GM18499 (cell line): ENCODE measurements at regions not wholly inside any gene's neighbourhood (a gene's known extent, or its start where the extent isn't known, plus 50 kb on each side); places are given as distances from the start of the nearest gene placed in this dataset.
"Not testable (repeated sequence)": the region's sequence is repeated elsewhere in the genome, so short reads cannot be mapped to it uniquely, and the experiment has no call there.

ENCODE experiments used
- ATAC-seq: cut with Tn5 transposase; IDR thresholded peaks from one replicate; pipeline ENCODE4 v1.9.1; 2021; ENCODE audit warnings: moderate number of reproducible peaks; ENCODE audit not compliant: insufficient read depth, unreplicated experiment

DNA sequence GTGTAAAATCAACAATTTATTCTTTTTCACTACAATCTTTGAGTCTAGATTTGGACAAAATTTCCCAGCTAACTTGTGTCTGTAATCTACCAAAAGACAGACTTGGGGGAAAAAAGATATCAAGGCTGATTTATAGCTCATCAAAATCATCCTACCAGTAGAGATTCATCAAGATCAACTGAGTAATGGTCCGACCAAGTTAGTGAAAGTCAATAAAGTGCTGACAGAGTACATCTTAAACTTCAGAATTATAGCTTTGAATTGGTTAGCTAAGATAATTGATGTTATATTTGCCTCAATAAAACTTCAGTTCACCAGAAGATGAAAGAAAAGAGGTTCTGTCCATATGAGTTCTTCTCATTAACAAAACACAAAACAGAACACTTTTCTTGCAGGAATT, 207.1 kb upstream of the KYNU start:
- ATAC-seq = no peak

GRCh38 chr2:142668420-142668819, 209.0 kb upstream of the KYNU start:
- ATAC-seq = no peak

- ATAC-seq = no peak
Measured at GRCh38 chr2:142665241-142665640, 212.2 kb upstream of the KYNU start.

GRCh38 chr2:142650601-142651000, 226.9 kb upstream of the KYNU start:
- no peak for ATAC-seq

- ATAC-seq = no peak
Measured at GRCh38 chr2:142649581-142649980, 227.9 kb upstream of the KYNU start.

DNA sequence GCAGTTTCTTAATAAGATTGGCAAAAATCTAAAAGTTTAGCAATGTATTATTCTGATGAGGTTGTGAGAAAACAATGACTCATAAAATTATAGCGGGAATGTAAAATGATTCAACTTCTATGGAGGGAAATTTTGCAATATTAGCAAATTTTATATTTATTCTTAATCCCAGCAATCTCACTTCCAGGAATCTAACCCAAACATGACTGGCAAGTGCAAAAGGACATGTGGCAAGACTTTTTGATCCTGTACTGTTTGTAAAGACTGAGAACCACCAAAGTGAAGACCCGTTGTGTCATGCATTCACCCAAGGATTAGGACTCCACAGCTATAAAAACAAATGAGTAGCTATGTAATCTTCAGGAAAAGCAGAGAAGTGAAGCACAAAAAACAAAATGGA, 234.8 kb upstream of the KYNU start:
- ATAC-seq = no peak

DNA sequence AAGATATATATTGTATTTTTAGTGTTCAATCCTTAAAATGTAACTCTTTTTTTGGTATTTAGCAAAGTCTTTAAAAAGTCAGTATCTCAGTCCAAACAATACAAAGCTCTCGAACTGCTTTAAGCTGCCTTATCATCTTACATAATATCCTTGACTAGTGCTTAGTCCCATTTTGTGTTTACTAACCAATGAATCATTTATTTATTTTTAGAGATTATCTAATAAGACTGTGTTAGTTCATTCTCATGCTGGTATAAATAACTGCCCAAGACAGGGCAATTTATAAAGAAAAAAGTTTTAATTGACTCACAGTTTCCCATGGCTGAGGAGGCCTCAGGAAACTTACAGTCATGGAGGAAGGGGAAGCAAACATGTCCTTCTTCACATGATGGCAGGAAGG, 248.3 kb upstream of the KYNU start:
- no peak for ATAC-seq

DNA sequence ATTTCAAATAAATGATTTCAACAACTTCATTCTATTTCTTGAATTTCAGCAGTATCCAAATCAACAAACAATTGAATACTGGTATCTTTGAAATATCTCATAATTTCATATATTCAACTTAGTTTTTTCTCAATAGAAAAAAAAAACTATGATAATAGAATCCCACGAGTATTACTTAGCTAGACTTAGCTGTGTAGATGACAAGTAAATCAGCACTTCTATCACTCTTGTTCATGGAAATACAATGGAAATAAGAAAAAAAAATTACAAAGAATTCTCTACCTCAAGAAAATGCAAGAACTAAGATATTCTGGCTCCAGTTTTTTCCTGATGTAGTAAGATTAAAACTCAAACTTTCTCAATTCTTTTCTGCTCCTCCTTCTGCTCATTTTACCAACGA, 256.2 kb upstream of the KYNU start:
- ATAC-seq = no peak

GRCh38 chr2:142617461-142617860, 260.0 kb upstream of the KYNU start:
- no peak for ATAC-seq

- ATAC-seq = no peak
Measured at GRCh38 chr2:142615876-142616275, 261.6 kb upstream of the KYNU start.

DNA sequence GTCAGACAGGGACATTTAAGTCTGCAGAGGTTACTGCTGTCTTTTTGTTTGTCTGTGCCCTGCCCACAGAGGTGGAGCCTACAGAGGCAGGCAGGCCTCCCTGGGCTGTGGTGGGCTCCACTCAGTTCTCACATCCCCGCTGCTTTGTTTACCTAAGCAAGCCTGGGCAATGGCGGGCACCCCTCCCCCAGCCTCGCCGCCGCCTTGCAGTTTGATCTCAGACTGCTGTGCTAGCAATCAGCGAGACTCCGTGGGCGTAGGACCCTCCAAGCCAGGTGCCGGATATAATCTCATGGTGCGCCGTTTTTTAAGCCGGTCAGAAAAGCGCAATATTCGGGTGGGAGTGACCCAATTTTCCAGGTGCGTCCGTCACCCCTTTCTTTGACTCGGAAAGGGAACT, 264.3 kb upstream of the KYNU start:
- ATAC-seq = not testable (repeated sequence)

GRCh38 chr2:142605421-142605820, 272.0 kb upstream of the KYNU start:
- ATAC-seq = no peak

DNA sequence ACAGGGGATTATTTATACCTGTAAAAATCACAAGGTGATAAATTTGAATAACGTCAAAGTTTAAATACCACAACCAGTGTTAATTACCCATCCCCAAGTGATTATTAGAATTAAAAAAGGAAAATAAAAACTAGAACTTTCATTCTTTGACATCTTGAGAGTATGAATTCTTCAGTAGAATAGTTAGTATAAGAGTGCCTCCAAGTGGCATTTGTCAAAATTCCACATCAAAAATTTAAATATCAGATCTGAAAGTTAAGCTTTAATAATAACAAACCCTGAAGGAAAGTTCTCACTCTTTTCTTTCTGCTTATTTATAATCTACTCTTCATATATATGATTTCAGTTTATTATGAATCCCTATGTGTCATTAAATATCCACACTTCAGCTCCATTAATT, 273.7 kb upstream of the KYNU start:
- no peak for ATAC-seq

- no peak for ATAC-seq
Measured at GRCh38 chr2:142602418-142602989, 275.0 kb upstream of the KYNU start.

GRCh38 chr2:142601794-142602193, 275.7 kb upstream of the KYNU start:
- no peak for ATAC-seq

GRCh38 chr2:142599504-142599903, 278.0 kb upstream of the KYNU start:
- no peak for ATAC-seq

DNA sequence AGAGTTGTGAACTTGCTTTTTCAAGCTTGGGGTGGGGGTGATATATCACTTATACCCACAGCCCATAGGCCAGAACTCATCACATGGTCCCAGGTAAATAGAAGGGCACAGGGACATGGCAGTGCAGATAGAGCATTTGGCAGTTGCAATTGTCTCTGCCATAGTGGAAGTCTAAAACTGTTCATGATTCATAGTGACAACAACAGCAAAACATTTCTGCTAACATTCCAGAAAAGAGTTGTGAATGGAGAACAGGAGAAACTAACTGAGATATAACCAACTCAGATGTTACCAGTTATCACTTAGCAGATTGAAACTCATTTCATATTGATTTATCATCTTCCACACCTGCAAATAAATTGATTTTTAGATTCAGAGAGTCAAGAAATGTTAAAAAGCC, 278.6 kb upstream of the KYNU start:
- no peak for ATAC-seq

- ATAC-seq = no peak
Measured at GRCh38 chr2:142596334-142597088, 281.0 kb upstream of the KYNU start.

- ATAC-seq = no peak
Measured at GRCh38 chr2:142594935-142595334, 282.5 kb upstream of the KYNU start.

GRCh38 chr2:142592171-142592570, 285.3 kb upstream of the KYNU start:
- ATAC-seq = no peak

DNA sequence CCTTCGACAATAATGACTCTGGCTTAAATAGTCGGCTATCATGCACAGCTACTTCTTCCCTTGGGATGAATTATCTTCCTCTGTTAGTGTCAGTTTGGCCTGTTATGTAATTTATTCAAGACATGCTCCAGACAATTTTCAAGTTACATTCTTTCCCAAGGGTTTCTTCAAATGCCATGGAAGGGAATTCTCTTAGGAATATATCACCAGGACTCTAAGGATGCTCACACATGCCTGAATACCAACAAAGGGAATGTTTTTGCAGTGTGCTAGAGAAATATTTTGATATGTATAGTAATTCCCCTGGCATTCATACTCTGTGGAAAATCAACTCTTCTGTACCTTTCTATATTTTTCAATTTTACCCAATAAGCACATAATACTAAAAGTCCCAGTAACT, 286.0 kb upstream of the KYNU start:
- no peak for ATAC-seq

GRCh38 chr2:142588269-142588668, 289.2 kb upstream of the KYNU start:
- no peak for ATAC-seq
